CD4-positive, alpha-beta T cell treated with Interleukin-15 for 1 hour (primary cell): ENCODE measurements at regions not wholly inside any gene's neighbourhood (a gene's known extent, or its start where the extent isn't known, plus 50 kb on each side); places are given as distances from the start of the nearest gene placed in this dataset.
"Not testable (repeated sequence)": the region's sequence is repeated elsewhere in the genome, so short reads cannot be mapped to it uniquely, and the experiment has no call there.

ENCODE experiments used
- DNase-seq: peaks from one replicate; pipeline ENCODE4 v3.0.0-alpha.2; 2020

- DNase-seq: no peak
These were observed 88.9 kb upstream of the TRIO start for GRCh38 chr5:14054111-14054854.

- DNase-seq: no peak
These were observed 92.3 kb upstream of the TRIO start for GRCh38 chr5:14050821-14051220.

- no peak for DNase-seq
These were observed 94.7 kb upstream of the TRIO start for GRCh38 chr5:14048434-14048833.

GRCh38 chr5:14041528-14042192, 97.2 kb upstream of the DNAH5 start:
- no peak for DNase-seq

GRCh38 chr5:14040542-14040941, 96.1 kb upstream of the DNAH5 start:
- no peak for DNase-seq

GRCh38 chr5:14039576-14039975, 95.1 kb upstream of the DNAH5 start:
- no peak for DNase-seq

GRCh38 chr5:14039063-14039462, 94.6 kb upstream of the DNAH5 start:
- no peak for DNase-seq

- no peak for DNase-seq
These were observed 94.0 kb upstream of the DNAH5 start for GRCh38 chr5:14038341-14038959.

- DNase-seq: no peak
These were observed 92.5 kb upstream of the DNAH5 start for GRCh38 chr5:14036947-14037346.

GRCh38 chr5:14036514-14036913, 92.0 kb upstream of the DNAH5 start:
- no peak for DNase-seq

GRCh38 chr5:14035859-14036503, 91.5 kb upstream of the DNAH5 start:
- no peak for DNase-seq

- DNase-seq: no peak
These were observed 90.5 kb upstream of the DNAH5 start for GRCh38 chr5:14034963-14035362.

GRCh38 chr5:14032918-14033317, 88.4 kb upstream of the DNAH5 start:
- no peak for DNase-seq

GRCh38 chr5:14028938-14029584, 84.6 kb upstream of the DNAH5 start:
- no peak for DNase-seq

GRCh38 chr5:14028188-14028587, 83.7 kb upstream of the DNAH5 start:
- no peak for DNase-seq

GRCh38 chr5:14025569-14026286, 81.2 kb upstream of the DNAH5 start:
- no peak for DNase-seq

GRCh38 chr5:14022971-14023370, 78.5 kb upstream of the DNAH5 start:
- no peak for DNase-seq

GRCh38 chr5:14020944-14021343, 76.5 kb upstream of the DNAH5 start:
- not testable (repeated sequence) for DNase-seq

GRCh38 chr5:14019768-14020290, 75.3 kb upstream of the DNAH5 start:
- DNase-seq: no peak

GRCh38 chr5:14017904-14018303, 73.4 kb upstream of the DNAH5 start:
- DNase-seq: no peak

- no peak for DNase-seq
These were observed 72.1 kb upstream of the DNAH5 start for GRCh38 chr5:14016549-14016948.
